Activated CD8-positive, alpha-beta memory T cell treated with anti-CD3 and anti-CD28 coated beads for 4 hours (primary cell): ENCODE measurements at regions not wholly inside any gene's neighbourhood (a gene's known extent, or its start where the extent isn't known, plus 50 kb on each side); places are given as distances from the start of the nearest gene placed in this dataset.
"Not testable (repeated sequence)": the region's sequence is repeated elsewhere in the genome, so short reads cannot be mapped to it uniquely, and the experiment has no call there.

ENCODE experiments used
- DNase-seq, 2 donors: peaks; one replicate each; pipeline ENCODE4 v3.0.0-alpha.2; 2020; ENCODE audit warnings: low read depth in 2 of 2

DNA sequence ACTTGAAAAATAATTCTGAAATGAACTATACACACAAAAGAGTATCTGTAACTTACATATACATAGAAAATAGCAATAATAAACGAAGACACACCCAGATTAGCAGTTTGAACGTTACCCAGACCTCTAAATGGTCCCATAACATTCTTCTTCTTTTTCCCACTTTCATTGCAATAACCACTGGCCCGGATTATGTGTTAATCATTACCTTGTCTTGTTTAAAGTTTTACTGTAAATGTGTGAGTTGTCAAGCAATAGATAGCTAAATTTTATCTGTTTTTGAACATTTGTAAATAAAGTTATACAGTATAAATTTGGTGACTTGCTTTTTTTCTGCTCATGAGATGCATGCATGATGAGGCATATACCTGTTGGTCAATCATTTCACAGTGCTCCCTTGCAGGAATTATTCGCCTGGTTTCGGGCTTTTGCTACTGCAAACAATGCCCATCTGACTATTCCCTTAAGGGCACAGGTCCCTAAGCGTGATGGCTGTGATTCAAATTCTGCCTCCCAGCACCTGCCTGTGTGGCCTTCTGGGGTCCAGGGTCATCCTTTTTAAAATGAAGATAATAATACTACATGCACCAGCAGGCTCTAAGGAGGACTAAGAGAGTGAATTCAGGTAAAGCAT, 66.1 kb downstream of the GADD45G start:
- no peak for DNase-seq

DNA sequence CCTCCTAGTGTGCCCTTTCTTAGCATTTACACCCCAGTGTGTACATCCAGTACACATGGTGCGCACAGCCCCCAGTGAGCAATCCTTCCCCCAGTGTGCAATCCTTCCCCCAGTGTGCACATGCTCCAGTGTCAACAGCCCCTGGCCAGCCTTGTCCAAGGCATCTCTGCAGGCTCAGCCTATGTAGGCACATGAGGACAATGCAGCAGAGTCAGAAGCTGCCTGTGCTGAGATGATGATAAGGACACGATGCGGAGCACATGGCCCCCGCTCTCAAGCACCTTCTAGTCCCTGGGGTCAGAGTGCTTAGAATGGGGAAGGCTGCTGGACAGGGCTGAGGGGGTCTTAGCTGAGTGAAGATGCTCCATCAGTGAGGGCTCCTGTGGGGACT, 69.8 kb downstream of the GADD45G start:
- no peak for DNase-seq

DNA sequence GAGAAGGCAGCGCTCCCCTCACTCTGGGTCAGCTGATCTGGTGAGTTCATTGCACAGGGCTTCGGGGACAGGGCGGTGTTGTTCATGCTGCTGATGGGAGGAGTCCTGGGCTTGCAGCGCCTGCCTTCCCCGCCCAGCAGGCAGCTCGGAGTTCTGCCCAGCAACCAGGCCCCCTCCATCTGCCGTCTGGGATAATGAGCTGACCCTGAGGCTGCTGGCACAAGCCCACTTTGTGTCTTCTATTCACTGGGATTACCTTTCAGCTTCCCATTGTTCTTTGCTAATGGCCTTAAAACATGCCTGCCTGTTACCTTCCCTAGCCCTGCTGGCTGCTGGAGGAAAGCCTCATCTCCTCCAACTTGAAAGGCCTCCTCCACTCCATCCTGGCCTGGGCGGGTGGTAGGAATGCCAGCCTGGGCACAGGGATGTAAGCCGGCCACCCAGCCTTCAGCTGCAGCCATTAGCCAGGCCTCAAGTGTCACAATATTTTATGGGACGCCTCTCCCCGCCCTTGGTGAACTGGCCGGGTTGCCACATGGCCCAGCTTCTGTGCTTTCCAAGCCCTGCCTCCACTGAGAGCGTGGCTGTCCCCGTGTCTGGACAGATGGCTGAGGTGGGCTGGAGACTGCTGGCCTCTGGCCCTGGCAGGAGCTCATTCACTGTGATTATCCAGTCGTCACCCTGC, 70.4 kb downstream of the GADD45G start:
- no peak for DNase-seq

DNA sequence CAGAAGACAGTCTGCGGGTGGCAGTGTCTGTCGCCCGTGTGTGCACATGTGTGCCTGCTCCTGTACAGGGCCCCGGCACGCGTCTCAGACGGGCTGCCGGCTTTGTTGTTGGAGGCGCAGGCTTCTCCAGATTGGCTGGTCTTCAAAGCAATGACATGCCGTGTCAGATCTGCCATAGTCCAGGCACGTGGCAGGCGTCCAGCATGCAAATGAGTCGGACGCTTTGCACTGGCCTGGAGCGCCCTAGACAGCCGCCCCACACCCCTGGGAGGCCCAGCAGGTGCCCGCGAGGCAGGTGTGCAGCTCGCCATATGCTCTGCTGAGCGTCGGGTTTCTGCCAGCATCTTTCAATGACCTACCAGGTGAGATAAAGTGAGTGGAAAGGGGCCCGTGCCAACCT, 71.5 kb downstream of the GADD45G start:
- no peak for DNase-seq

DNA sequence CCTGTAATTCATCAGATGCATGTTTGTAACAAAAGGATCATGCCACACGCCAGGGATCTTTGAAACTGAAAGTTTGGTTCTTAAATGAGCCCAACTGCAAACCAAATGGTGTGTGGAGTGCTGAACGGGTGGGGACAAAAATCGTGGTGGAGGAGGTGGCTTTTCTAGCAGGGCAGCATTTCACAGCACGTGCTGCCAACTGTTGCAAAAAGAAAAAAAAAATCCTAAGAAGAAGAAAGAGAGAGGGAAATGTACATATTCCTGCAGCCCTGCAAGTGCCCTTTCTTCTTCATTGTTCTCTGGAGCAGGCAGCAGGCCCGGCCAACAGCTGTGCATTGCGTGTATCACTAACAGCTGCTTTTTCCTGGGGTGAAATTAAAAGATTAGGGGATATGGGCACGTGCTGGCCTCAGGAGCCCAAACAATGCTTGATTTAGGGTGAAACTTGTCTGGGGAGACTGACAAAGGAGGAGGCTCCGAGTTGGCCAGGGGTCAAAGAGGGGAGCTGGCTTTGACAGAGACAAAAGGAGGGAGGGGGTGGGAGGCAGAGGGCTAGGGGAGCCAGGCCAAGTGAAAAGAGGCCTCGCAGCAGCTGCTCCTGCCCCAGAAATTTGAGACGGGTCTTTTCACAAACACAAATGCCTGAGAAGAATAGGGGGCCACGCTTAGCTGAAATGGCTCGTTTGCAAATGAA, 73.0 kb downstream of the GADD45G start:
- DNase-seq, result no peak

DNA sequence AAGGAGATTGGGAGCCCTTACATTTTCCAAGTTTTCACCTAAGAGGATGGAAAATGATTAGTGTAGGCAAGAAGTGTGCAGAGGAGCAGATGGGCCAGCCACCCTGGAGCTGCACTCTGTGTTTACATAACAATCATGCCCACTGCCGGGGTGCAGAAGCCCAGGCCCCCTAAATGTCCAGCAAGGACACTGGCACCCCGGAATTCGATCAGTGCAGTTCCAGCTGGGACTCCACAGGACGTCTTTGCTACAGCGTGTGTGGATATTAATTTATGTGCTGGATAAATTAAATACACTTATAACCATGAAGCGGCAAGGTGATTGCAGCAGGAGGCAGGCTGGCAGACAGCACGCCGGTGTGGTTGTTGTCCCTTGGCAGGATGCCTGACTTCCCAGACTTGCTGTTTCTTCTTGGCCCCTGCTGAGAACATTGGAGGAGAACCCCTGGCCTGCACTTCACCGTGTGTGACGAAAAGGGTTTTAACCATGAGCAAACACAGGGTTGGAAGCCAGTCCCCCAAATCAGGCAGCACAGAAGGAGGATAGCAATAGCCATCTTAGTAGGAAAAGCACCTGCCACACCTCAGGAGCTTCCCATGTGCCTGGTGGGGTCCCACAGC, 73.7 kb downstream of the GADD45G start:
- DNase-seq, result no peak

DNA sequence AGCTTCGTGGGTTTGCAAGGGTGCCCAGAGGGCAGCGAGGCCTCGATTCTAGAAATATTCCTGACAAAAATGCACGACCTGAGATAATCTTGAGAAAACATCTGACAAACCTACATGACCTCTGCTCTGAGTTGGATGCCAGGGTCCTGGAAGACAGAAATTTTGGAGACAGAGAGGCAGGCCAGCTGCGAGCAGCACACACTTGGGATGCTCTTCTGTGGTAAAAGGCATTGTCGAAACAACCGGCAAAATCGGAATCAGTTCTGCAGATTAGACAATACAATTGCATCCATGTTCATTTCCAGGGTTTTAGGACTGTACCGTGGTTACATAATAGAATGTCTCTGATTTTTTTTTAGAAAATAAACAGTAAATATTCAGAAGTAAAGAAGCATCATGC, 74.2 kb downstream of the GADD45G start:
- DNase-seq, result no peak

DNA sequence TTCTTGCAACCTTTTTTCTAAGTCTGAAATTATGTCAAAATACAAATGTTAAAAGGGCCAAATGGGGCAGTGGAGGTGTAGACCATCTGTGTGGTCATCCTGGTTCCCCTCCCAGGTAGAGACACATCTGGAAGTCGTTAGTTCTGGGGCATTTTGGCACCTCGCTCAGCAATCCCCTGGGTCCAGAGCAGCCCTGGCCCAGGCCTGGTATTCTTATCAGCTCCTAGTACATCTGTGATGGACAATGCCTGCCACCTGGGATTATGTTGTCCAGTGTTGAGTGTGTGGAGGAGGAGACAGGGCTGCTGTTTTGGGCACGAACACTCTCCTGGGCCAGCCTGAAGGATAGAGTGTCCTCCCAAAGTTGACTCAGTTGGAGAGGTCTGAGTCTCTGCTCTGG, 74.8 kb downstream of the GADD45G start:
- DNase-seq, result no peak

DNA sequence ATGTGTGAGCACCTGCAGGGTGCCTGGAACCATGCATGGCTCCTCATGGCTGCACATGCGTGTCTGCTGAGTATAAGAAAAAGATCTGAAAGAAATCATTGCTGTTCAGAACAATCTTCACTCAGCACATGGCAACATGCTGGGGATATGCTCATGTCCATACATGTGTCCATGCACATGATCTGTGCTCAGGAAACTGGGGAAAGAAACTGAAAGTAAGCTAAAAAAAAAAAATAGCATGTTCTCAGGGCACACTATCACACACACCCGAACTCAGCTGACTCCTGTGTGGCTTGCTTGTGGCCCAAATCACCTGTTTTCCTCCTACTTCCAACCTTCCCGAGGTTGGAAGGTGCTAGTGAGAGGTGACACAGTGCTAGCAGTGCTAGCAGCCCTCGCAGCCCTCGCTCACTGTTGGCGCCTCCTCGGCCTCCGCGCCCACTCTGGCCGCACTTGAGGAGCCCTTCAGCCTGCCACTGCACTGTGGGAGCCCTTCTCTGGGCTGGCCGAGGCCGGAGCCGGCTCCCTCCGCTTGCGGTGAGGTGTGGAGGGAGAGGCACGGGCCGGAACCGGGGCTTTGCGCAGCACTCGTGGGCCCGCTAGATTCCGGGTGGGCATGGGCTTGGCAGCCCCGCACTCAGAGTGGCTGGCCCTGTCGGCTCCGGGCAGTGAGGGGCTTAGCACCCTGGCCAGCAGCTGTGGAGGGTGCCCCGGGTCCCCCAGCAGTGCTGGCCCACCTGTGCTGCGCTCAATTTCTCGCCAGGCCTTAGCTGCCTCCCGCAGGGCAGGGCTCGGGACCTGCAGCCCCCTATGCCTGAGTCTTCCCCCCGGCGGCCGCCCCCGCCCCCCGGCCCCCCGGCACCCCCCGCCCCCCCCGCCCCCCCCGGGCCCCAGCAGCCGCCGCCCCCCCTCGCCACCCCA, 76.0 kb downstream of the GADD45G start:
- DNase-seq, result no peak

DNA sequence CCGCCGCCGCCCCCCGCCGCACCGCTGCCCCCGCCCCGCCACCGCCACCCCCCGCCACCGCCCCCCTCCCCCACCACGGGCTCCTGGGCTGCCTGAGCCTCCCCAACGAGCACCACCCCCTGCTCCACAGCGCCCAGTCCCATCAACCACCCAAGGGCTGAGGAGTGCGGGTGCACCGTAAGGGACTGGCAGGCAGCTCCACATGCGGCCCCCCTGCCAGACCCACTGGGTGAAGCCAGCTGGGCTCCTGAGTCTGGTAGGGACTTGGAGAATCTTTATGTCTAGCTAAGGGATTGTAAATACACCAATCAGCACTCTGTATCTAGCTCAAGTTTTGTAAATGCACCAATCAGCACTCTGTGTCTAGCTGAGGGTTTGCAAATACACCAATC, 76.7 kb downstream of the GADD45G start:
- DNase-seq, result not testable (repeated sequence)

DNA sequence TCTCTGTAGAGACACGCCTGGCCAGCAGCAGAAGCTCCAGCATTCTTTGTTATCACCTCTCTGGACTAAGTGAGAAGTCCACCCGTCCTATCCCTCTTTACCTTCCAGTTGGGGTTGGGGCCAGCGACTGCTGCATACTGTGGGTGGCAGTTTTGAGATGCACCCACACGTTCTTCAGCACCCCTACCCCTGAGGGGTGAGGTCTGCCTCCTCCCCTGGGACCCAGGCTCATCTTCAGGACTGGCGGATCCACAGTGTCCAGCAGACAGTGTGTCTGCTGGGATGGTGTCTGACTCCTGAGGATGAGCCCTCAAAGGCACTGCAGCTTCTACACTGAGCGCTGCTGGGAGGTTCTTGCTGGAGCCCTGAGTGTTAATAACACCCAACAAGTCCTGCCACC, 78.8 kb downstream of the GADD45G start:
- DNase-seq, result no peak

DNA sequence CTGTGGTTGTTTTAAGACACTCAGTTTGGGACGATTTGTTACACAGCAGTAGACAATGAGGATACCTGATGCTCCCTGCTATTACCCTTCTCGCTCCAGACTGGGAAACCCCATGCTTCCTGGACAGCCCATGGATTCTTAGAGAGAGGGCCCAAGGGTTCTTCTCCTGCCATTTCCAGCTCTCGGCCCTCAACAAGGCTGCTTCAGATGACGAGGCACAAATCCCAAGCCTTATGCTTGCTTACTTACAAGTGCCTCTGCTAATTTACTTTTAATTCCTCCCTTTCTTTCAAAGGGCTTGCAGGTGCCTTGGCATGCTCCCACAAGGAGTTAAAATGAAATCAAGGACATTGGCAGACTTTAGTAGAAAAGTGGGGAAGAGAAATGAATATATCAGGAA, 79.4 kb downstream of the GADD45G start:
- no peak for DNase-seq

DNA sequence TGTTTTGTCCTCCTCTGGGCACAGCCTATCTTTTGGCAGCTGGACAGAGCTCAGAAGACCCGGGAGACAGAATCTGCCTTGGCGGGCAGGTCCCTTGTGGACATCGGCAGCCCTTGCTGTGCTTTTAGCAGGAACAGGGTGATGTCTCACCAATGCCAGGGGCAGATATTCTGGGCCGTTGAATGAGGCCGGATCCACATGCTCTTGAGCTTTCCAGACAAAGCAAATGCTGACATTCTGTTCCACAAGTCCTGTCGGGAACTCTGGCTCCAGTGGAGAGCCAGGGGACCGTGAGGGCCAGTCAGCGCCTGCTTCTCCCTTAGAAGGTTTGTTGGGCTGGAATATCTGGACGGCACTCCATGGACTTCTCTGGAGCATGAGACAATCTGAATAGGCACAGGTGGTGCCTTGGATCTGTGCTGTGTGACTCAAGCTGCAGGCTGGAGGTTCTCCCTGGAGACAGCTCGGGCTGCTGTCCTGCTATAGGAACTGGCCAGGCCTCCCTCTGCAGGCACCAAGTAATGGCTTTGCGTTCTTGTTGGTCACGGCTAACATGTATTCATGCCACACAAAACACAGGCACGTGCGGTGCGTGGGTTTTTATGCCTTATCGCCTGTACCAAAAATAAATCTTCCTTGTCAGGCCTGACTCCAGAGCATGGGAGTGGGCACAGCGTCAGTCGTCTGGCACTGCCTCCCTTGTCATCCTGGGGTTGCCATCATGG, 80.3 kb downstream of the GADD45G start:
- no peak for DNase-seq

DNA sequence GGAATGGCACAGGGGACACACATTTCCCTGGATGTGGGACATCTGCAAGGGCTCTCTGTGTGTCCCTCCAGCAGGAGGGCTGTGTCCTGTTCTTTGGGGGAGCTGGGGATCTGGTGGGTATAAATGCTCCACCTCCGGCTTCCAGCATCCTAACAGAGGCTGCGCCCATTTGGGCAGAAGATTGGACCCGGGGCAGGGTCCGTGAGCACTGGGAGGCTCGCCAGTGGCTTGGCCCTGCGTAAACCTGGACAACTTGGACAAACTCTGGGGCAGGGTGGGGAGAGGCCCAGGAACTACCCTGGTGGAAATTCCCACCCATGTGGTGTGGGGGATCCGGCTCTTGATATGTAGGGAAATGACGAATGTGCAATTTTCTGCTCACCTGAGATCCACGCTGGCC, 80.9 kb downstream of the GADD45G start:
- DNase-seq, result no peak

DNA sequence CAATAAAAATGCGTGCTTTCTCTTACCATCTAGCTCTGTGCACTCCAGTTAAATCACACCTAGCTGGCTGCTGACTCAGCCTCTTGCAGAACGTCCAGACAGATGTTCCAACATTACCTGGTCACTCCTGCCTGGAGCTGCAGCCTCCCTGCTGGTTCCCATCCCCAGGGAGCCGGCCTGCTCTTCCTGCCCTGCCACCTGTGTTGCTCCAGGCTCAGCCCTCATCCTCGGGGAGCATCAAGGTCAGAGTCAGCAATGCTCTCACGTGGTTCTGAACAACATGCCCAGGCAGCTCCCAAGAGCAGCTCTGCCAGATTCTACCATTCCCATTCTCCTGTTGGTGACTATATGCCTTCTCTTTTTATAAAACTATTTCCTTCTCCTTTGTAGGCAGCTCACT, 81.3 kb downstream of the GADD45G start:
- no peak for DNase-seq

DNA sequence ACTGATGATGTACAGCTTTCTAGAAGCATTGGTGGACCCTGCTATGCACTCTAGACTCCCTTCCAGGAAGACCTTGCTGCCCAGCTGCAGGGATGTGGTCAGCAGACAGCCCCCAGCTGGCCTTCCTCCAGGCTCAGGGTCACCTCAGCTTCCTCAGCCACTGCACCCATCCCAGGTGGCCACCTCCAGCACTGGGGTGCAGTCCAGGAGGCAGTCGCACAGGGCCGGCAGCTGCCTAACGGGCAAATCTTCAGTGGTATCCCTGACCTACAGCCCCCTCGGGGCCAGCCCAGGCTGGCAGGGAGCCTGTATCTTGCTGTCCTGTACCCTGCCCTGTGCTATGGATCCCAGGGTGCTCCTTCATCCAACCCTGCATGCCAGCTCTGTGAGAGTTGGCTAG, 81.8 kb downstream of the GADD45G start:
- DNase-seq, result no peak

DNA sequence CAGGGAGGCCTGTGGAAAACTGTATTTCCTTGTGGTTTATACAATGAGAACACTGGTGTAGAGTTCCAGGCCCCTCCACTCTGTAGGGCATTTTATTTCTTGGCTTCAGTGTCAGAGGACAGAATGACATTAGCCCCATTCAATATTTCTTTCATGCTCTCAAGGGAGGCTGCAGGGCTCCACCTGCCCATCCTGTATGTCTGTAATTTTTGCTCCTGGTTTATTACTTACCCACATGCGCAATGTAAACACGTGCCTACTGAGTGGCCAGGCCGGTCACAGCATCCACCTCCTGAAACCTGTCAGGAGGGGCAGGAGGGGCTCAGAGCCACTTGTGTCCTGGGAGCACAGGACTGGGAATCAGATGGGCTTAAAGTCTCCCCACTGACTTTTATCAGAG, 82.4 kb downstream of the GADD45G start:
- no peak for DNase-seq

DNA sequence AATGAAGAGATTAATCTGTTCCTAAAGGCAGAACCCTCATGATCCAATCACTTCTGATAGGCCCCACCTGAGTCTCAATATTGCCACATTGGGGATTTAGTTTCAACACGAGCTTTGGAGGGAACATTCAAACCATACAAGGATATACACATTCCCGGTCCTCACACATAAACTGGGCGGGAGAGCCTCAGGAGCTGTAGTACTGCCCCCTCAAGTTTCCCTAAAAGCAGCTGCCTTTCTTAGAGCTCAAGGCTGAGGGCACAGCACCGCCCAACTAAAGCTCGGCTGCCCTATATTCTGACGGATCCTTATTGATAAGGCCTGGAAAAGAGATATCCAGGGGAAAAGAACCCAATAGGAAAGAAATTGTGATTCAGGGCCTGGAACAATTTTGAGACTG, 83.0 kb downstream of the GADD45G start:
- no peak for DNase-seq

DNA sequence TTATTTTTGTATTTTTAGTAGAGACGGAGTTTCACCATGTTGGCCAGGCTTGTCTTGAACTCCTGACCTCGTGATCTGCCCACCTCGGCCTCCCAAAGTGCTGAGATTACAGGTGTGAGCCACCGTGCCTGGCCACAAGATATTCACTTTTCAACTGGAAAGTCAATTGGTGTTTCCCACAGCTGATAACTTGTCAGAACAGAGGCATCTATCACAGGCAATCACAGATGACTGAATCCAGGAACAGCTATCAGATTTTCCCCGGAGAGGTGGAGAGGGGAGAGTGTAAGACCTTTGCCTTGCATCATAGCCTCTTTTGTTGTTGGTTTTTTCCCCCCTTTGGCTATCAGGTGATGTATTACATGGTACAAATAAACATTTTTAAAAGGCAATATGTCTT, 84.5 kb downstream of the GADD45G start:
- DNase-seq, result not testable (repeated sequence)

DNA sequence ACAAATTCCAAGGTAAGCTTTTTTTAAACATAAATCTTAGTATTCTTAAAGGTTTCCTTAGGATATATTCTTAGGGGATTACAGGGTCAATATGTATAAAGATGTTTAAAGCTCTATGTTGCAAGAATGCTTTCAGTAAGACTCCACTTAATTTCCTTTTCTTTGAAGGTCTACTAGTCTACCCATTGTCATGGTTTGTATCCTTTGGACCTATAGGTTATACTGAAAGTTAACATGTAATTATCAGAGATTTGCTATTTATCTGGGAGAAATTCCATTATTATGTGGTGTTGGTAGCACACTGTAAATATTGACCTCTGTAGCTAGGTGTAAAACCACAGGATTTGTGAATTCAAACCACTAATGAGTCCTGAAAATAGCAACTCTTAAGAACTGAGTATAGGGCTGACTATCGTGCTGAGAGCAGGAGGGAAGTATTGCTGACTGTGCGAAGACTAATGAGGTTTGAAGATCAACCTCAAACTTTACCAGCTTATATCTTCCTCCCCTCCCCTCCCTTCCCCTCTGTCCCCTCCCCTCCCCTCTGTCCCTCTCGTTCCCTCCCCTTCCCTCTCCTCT, 85.6 kb downstream of the GADD45G start:
- no peak for DNase-seq

DNA sequence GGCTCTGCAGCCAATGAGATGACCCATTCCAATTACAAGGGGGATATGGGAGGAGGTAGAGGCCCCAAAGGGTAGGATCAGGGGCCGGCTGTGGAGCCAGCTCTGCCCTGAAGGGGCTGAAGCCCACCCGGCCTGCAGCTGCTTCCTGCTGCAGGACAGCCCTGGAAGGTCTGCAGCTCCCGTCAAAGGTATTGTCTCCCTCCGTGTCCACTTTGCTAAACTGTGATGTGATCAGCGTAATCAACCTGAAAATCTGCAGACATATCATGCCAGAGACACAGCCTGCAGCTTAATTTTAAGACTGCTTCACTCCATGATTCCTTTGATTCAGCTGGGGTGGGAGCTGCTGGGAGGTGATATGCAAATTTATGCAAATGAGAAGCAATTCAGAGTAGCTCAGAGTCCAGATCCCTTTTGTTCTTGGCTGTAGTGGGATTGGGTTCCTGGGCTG, 90.7 kb downstream of the GADD45G start:
- no peak for DNase-seq
